HepG2 (cell line): ENCODE measurements at regions not wholly inside any gene's neighbourhood (a gene's known extent, or its start where the extent isn't known, plus 50 kb on each side); places are given as distances from the start of the nearest gene placed in this dataset.

ENCODE experiments used
- ATAC-seq: fragments of 200-7000 bp; cut with Tn5 transposase; 3 replicates; pipeline ENCODE4 v1.9.1; 2020; ENCODE audit warnings: mild to moderate bottlenecking, moderate library complexity
- BruUV-seq: library from RNA; stranded (reverse); fragments of 400-500 nt; replicated peaks from 2 replicates; lab custom pipeline; 2021; lab: Mats Ljungman, UMichigan
- CTCF ChIA-PET: fragments of 300-600 bp; formaldehyde crosslinking; extraction: SDS; loops from one replicate; lab custom pipeline; 2021; ENCODE audit warnings: low total read pairs, inconsistent platforms, low intra/inter-chr PET ratio; lab: Yijun Ruan, JAX
- POLR2A ChIA-PET: fragments of 350-600 bp; sonication (Branson Sonifier 250); formaldehyde crosslinking; loops from one replicate; lab custom pipeline; 2020; ENCODE audit warnings: antibody characterized with exemption, inconsistent platforms; lab: Yijun Ruan, JAX
- DNase-seq: peaks from one replicate; pipeline ENCODE4 v3.0.0-alpha.2; 2015; ENCODE audit warnings: low spot score
- FAIRE-seq: peaks from 3 replicates; lab custom pipeline; 2011; peaks lifted over from hg19 to GRCh38; lab: Jason Lieb, UNC
- H2AFZ ChIP-seq: one replicate; pipeline ENCODE4 v1.6.1; 2011; ENCODE audit warnings: low read length, inconsistent platforms
- H3K27ac ChIP-seq: fragments of 300-600 bp; 3 replicates; pipeline ENCODE4 v1.8.0; 2011; ENCODE audit warnings: mixed run types, mild to moderate bottlenecking, mixed read lengths, low read length, inconsistent platforms; ENCODE audit not compliant: insufficient read depth; ENCODE audit errors: extremely low read length
- H3K27me3 ChIP-seq, 2 experiments: fragments of 200-600 bp in 1 of 2; 2 replicates in 1 of 2; 3 replicates in 1 of 2; pipeline versions ENCODE4 v1.6.0 to v1.8.0; 2011; ENCODE audit warnings: low read length in 2 of 2, mild to moderate bottlenecking in 2 of 2, moderate library complexity in 2 of 2, inconsistent platforms in 1 of 2; ENCODE audit not compliant: insufficient read depth in 2 of 2, control insufficient read depth in 1 of 2
- H3K36me3 ChIP-seq, 2 experiments: fragments of 200-600 bp in 1 of 2; replicated peaks in 1 of 2; 2 replicates in 1 of 2; 3 replicates in 1 of 2; pipeline versions ENCODE4 v1.5.1 to v1.8.0; 2011; ENCODE audit warnings: low read length in 2 of 2, inconsistent platforms in 1 of 2; ENCODE audit not compliant: insufficient read depth in 2 of 2, control insufficient read depth in 1 of 2
- H3K4me1 ChIP-seq: 2 replicates; pipeline ENCODE4 v1.5.1; 2012; ENCODE audit warnings: low read length, inconsistent platforms; ENCODE audit not compliant: insufficient read depth
- H3K4me2 ChIP-seq: 2 replicates; pipeline ENCODE4 v1.6.0; 2011; ENCODE audit warnings: low read depth, low read length, inconsistent platforms
- H3K4me3 ChIP-seq, 3 experiments: fragments of 200-600 bp in 1 of 3; sonication (generic), shearing (Covaris generic) in 1 of 3; replicated peaks in 1 of 3; 2 replicates each; pipeline ENCODE4 v1.5.1; 2011 to 2016; ENCODE audit warnings: low read length in 3 of 3, inconsistent platforms in 2 of 3, low read depth in 2 of 3, mild to moderate bottlenecking in 2 of 3, control low read depth in 1 of 3, mixed read lengths in 1 of 3; ENCODE audit not compliant: insufficient read depth in 1 of 3
- H3K79me2 ChIP-seq: one replicate; pipeline ENCODE4 v1.6.1; 2011; ENCODE audit warnings: low read length, inconsistent platforms; ENCODE audit not compliant: insufficient read depth
- H3K9ac ChIP-seq: 2 replicates; pipeline ENCODE4 v1.6.0; 2011; ENCODE audit warnings: mild to moderate bottlenecking, low read depth, low read length, inconsistent platforms; ENCODE audit not compliant: insufficient read depth
- H3K9me3 ChIP-seq: 2 replicates; pipeline ENCODE4 v1.5.1; 2012; ENCODE audit warnings: mild to moderate bottlenecking, low read length
- H4K20me1 ChIP-seq: 2 replicates; pipeline ENCODE4 v1.6.0; 2011; ENCODE audit warnings: inconsistent platforms, mild to moderate bottlenecking, low read length, moderate library complexity; ENCODE audit not compliant: insufficient read depth
- ATF7 ChIP-seq, 2 experiments: fragments of 450-650 bp in 1 of 2; sonication (generic) in 1 of 2; formaldehyde crosslinking in 1 of 2; IDR thresholded peaks; 2 replicates each; pipeline versions ENCODE4 v1.4.0 to v1.6.1; 2016 to 2020; ENCODE audit warnings: antibody characterized with exemption in 1 of 2, mild to moderate bottlenecking in 1 of 2, missing genetic modification reagents in 1 of 2
- FOXP4 ChIP-seq: sonication (generic); formaldehyde crosslinking; IDR thresholded peaks from 2 replicates; pipeline ENCODE4 v1.4.0; 2020; ENCODE audit warnings: missing genetic modification reagents
- GATAD1 ChIP-seq: IDR thresholded peaks from 2 replicates; pipeline ENCODE4 v1.6.1; 2016; ENCODE audit warnings: missing genetic modification reagents, missing compliant biosample characterization
- NRL ChIP-seq: sonication (generic); formaldehyde crosslinking; IDR thresholded peaks from 2 replicates; pipeline ENCODE4 v1.5.0; 2020; ENCODE audit warnings: missing genetic modification reagents, mild to moderate bottlenecking, moderate library complexity, borderline replicate concordance
- RORA ChIP-seq: sonication (generic); formaldehyde crosslinking; IDR thresholded peaks from 2 replicates; pipeline ENCODE4 v1.5.0; 2020; ENCODE audit warnings: mild to moderate bottlenecking, missing genetic modification reagents, moderate library complexity
- U2AF1 ChIP-seq: fragments of 200-400 bp; formaldehyde crosslinking; optimal IDR thresholded peaks from 2 replicates; pipeline ENCODE3; 2017; ENCODE audit warnings: mild to moderate bottlenecking, low read depth, low read length
- ZNF280D ChIP-seq: sonication (generic); formaldehyde crosslinking; IDR thresholded peaks from 2 replicates; pipeline ENCODE4 v1.5.1; 2020; ENCODE audit warnings: mild to moderate bottlenecking, missing genetic modification reagents
- WGBS: methylation state at CpG from one replicate; pipeline ENCODE4 v1.1.6; 2017; ENCODE audit warnings: low lambda C conversion rate; 5-methylcytosine and 5-hydroxymethylcytosine counted together
- in situ Hi-C: cut with HindIII; loops from 2 replicates; pipeline ENCODE4 v1.10.0; 2017; ENCODE audit warnings: low pct_unique_long_range_greater_than_20kb; ENCODE audit not compliant: extremely low pct_ligation_motif_present
- intact Hi-C: fragments of 100-400 bp; cut with micrococcal nuclease; formaldehyde crosslinking; loops from one replicate; pipeline ENCODE4 v1.10.0; 2022; ENCODE audit not compliant: unreplicated experiment

GRCh38 chr20:24720957-24721356, 228.1 kb upstream of the CST7 start:
- Histone ChIP-seq H3K4me1 (peaks cover 5% of the 10 kb centered on the region; the same call in 1 of the 2 replicates), H3K27ac (no peak overlapping the region), H3K4me2 (no peak overlapping the region), H3K4me3 (no peak overlapping the region), H3K36me3 (no peaks in the 10 kb centered on the region)
- no peak for DNase-seq
- in situ Hi-C loops = no loop called here
- TF ChIP-seq ZNF280D (CRISPR knock-in tag) (no peak), ATF7 (IDR thresholded peaks at IDR 0.05) (no peak), ATF7 (CRISPR knock-in tag; IDR thresholded peaks at IDR 0.05) (no peak), U2AF1 (no peak), GATAD1 (CRISPR knock-in tag) (no peak), RORA (CRISPR knock-in tag) (no peak), NRL (CRISPR knock-in tag) (no peak), FOXP4 (CRISPR knock-in tag) (no peak)
- TF ChIP-seq, all 625 proteins: peak for 0
- no TSS peak for BruUV-seq
- H3K79me2 ChIP-seq = no peaks in the 10 kb centered on the region
- WGBS = 4% methylated on average over 4 of the region's 4 CpGs
- H3K27me3 ChIP-seq = peaks cover 0 to 13% of the 10 kb centered on the region in 2 experiments; a peak in 1 of 5 replicates
- no peaks in the 10 kb centered on the region for H3K9me3 ChIP-seq
- no peak for ATAC-seq
- POLR2A ChIA-PET = no interaction called here
- no peak overlapping the region for H2AFZ ChIP-seq
- CTCF ChIA-PET = no interaction called here
- H4K20me1 ChIP-seq = no peaks in the 10 kb centered on the region
- H3K9ac ChIP-seq = no peak overlapping the region
- no peak for FAIRE-seq
- intact Hi-C loops = no loop called here
